GM21825 (cell line): ENCODE measurements at regions not wholly inside any gene's neighbourhood (a gene's known extent, or its start where the extent isn't known, plus 50 kb on each side); places are given as distances from the start of the nearest gene placed in this dataset.

Source experiments
- ATAC-seq: cut with Tn5 transposase; IDR thresholded peaks from one replicate; pipeline ENCODE4 v1.9.1; 2021; ENCODE audit warnings: mild to moderate bottlenecking, moderate library complexity; ENCODE audit not compliant: unreplicated experiment

DNA sequence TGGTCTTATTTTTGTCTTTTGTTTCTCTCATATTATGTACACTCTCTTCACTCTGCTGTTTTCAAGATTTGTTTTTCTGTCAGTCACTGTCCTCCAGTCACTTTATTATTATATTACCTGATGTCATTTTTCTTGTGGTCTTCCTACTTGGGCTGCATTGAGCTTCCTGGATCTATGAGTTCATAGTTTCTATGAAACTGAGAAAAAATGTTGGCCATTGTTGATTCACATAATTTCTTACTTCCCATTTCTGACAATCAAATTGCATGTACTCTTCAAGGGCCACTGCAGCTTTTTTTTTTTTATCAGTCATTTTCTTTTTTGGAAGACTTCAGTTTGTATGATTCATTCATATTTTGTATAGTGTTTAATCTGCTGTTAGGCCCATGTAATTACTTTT is 1180.6 kb upstream of the GBE1 start:
- ATAC-seq, result no peak

DNA sequence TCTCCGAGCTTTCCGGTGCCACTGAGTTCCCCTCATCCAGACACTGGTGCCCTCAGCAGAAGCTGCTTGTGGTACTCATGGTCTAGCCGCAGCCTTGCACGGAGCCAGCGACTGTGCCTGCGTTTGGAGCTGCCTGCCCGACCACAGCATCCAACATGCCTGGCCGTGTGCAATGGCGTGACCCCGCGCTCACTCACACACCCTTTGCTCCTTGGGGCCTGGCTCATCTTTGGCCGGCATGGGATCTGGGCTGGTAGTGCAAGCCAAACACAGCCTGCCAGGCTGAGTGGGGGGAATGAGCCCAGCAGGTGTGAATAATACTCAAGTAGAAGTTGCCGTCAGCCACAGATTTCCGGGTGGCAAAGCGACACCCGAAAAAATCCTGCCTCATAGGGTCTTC is 1178.7 kb upstream of the GBE1 start:
- no peak for ATAC-seq

GRCh38 chr3:82939491-82940097 is 1178.1 kb upstream of the GBE1 start:
- no peak for ATAC-seq

GRCh38 chr3:82938821-82939328 is 1177.4 kb upstream of the GBE1 start:
- no peak for ATAC-seq

DNA sequence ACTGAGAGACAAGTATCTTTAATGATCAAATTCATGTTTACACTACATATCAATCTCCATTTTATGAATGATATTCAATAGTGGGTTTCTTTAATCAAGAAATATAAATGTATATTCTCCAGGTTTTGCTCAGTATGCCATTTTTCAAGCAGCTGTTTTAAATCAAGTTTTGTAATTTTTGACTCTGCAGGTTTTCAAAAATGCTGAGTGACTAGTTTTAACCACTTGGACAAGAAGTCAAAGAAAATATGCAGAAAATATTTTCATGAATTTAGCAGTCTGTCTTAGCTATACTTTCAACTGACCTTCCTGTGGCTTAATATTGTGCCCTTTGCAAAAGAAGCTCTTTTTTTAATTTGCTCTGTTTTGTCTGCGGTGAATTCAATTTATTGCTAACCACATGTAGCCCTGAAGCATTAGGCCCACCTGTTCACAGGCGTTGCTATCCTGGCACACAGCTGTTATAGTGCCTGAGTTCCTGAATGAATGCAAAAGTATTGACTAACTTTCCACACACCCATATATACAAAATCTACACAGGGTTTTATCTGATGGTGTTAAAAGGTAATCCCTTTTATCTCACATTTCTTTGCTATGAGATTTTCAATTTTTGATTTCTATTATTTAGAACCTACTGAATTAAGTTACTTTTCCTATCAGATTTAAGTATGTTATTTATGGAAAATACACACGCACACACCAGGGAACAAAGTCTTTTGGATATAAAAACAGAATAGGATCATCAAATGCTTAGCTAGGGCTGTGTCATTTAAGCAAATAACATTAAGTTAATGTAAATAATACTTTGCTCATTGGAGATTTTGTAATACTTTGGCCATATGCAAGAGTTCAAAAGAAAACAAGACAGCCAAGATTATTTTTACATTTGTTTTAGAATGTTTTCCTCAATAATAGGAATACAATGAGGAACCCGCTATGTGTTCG is 1166.1 kb upstream of the GBE1 start:
- ATAC-seq, result no peak

GRCh38 chr3:82891028-82891427 is 1129.6 kb upstream of the GBE1 start:
- no peak for ATAC-seq

GRCh38 chr3:82883072-82883471 is 1121.6 kb upstream of the GBE1 start:
- ATAC-seq, result no peak

- no peak for ATAC-seq
Observed at GRCh38 chr3:82875401-82875800, 1114.0 kb upstream of the GBE1 start.

GRCh38 chr3:82839871-82840270 is 1078.4 kb upstream of the GBE1 start:
- ATAC-seq, result no peak

- no peak for ATAC-seq
Observed at GRCh38 chr3:82834098-82834497, 1072.7 kb upstream of the GBE1 start.

DNA sequence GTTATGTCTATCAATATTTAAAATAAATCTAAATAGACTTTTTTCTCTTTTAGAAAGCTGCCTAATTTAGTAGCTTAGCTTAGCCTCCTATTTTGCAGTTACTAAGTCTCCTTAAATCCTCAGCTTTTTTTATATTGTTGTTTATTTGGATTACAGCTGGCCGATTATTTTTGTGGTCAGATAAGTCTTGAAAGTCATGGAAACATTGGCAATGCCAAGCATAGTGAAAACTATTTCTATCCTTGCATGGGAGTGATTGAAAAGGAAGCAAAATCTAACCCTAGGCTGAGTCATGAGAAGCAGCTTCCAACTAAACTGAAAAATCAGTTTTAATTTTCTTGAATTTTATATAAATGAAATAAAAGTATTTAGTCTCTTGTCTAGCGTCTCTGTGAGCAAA is 1063.0 kb upstream of the GBE1 start:
- no peak for ATAC-seq

DNA sequence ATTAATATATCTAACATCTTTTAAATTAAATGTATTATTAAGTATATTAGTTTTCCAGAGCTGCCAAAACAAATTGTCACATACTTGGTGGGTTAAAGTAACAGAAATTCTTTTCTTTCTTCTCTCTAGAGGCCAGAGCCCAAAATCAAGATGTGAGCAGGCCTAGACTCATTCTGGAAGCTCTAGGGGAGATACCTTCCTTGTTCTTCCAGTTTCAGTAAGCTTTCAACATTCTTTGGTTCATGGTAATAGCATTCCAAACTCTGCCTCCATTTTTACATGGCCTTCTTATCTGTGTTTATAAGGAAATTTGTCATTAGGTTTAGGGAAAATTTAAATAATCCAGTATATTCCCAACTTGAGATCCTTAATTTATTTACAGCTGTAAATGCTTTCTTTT is 1054.6 kb upstream of the GBE1 start:
- no peak for ATAC-seq

DNA sequence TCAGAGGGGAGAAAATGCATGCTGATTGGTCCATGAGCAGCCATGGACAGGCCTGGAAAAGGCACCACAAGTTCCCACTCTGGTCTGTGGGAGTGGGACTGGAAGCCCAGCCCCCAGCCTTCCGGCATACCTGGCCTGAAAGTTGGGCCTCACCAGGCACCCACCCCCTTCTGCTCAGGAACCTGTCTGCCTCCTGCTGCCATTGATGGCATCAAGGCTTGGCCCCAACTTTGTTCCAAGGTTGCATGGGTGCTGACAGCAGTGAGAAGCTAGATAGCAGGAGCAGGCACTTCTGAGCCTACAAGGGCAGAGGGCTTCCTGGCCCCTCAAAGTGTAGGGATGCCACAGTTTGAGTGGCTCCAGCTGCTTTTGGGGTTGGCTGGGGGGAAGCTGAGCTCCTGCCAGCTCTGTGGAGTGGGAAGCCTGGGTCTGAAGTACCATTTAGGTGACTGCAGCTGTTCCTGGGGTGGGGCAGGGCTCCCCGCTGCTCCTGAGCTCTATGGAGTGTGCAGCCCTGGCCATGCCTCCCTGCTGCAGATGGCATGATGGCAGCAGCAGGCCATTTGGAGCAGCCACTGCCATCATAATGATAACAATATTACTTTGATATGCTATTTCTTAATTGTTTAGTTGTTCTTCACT is 1054.1 kb upstream of the GBE1 start:
- no peak for ATAC-seq

DNA sequence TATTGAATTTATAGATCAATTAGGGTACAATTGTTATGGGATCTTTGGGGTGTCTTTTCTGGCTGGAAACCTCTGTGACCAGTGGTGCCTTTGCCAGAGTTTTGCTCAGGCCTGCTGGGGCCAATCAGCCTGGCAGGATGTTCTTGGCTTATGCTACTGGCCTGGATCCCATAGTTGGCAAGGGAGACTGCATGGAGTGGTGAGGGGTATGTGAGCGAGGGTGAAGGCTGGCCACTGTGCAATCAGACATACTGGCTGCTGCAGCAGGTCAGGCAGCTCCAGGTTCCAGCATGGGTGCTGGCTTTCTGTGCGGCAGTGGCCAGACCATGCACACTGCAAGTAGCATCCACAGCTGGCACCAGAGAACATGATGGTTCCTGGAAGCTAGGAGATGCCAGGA is 1053.2 kb upstream of the GBE1 start:
- no peak for ATAC-seq

- ATAC-seq, result no peak
Observed at GRCh38 chr3:82807781-82808180, 1046.3 kb upstream of the GBE1 start.

DNA sequence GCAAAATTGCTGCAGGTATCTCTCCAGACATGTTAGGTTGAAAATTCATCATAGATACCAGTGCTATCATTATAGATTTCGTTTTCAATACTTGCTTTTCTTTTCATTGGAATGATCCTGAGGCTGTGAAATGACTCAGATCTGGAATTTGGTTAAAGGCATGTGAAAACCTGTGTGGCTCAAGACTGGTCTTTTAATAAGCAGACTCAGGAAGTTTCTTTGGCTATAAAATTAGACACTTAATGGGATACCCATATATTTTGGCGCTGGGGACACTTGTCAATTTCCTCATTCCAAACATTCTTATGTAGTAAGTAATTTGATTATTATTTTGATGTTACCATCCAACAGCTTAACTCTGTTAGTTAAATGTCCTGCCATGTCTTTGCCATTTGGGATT is 1041.1 kb upstream of the GBE1 start:
- ATAC-seq, result no peak

- no peak for ATAC-seq
Observed at GRCh38 chr3:82800248-82800647, 1038.8 kb upstream of the GBE1 start.

- ATAC-seq, result no peak
Observed at GRCh38 chr3:82796765-82797164, 1035.3 kb upstream of the GBE1 start.

DNA sequence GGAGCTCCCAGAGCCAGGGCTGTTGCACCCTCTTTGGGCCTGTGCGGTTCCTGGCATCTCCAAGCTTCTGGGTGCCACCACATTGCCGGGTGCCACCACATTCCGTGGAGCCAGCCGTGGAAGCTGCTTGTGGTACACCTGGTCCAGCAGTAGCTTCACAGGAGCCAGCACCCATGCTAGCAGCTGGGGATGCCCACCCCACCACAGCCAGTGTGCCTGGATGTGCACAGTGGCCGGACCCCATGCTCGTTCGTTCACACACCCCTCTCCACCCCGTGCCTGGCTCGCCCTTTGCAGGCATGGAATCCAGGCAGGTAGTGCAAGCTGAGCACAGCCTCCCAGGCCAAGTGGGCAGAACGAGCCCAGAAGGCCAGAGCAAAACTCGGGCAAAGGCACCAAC is 1029.8 kb upstream of the GBE1 start:
- no peak for ATAC-seq

DNA sequence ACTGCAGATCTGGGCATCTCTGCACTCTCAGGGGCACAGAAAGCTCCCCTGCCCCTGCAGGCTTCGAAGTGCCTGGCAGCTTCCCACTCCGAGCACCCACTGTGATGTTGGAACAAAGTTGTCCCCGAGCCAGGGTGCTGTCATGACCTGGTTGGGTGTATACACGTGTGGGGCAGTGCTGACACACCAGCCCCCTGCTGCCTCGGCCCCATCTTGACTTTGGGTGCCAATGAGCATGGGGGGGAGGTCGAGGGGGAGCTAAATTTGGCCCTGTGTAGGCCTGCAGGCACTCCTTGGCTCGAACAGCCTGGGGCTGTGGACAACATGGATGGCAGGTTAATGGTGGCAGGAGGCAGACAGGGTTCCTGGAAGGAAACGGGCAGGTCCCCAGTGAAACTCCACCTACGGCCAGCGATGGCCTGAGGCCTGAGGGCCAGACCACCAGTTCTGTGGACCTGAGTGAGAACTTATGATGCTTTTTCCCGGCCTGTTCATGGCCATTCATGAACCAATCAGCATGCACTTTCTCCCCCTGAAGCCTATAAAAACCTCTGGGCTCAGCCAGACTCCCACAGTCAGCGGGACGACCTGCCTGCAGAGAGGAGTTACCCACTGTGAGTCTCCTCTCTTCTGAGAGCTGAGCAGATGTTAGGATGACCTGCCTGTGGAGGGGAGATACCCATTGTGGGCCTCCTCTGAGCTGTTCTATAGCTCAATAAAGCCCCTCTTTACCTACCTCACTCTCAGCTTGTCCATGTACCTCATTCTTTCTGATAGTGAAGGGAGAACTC is 1029.1 kb upstream of the GBE1 start:
- ATAC-seq, result no peak

GRCh38 chr3:82783194-82783593 is 1021.7 kb upstream of the GBE1 start:
- ATAC-seq, result no peak
